Loucy (cell line): ENCODE measurements at regions not wholly inside any gene's neighbourhood (a gene's known extent, or its start where the extent isn't known, plus 50 kb on each side); places are given as distances from the start of the nearest gene placed in this dataset.

Experiments used
- H2AFZ ChIP-seq: fragments of 200-600 bp; sonication (generic); 2 replicates; pipeline ENCODE4 v1.6.0; 2016; ENCODE audit warnings: antibody characterized with exemption, mild to moderate bottlenecking, low read length, moderate library complexity
- H3F3A ChIP-seq: fragments of 200-600 bp; 2 replicates; pipeline ENCODE4 v1.6.0; 2016; ENCODE audit warnings: antibody characterized with exemption, low read depth, mild to moderate bottlenecking
- H3K27me3 ChIP-seq: fragments of 200-600 bp; sonication (generic); 2 replicates; pipeline ENCODE4 v1.6.1; 2014; ENCODE audit warnings: low read length, mild to moderate bottlenecking; ENCODE audit not compliant: insufficient read depth, poor library complexity, severe bottlenecking
- H3K36me3 ChIP-seq: fragments of 200-600 bp; sonication (generic); 2 replicates; pipeline ENCODE4 v1.6.1; 2016; ENCODE audit warnings: low read length; ENCODE audit not compliant: insufficient read depth
- H3K4me1 ChIP-seq: fragments of 200-600 bp; sonication (generic); 2 replicates; pipeline ENCODE4 v1.5.1; 2014; ENCODE audit warnings: low read length, mild to moderate bottlenecking; ENCODE audit not compliant: insufficient read depth, poor library complexity, severe bottlenecking
- H3K4me2 ChIP-seq: fragments of 200-600 bp; sonication (generic); 2 replicates; pipeline ENCODE4 v1.6.0; 2014; ENCODE audit warnings: antibody characterized with exemption, low read length, low read depth, mild to moderate bottlenecking; ENCODE audit not compliant: poor library complexity, severe bottlenecking
- H3K4me3 ChIP-seq: fragments of 200-600 bp; sonication (generic); 2 replicates; pipeline ENCODE4 v1.5.1; 2014; ENCODE audit warnings: low read length, mild to moderate bottlenecking, mixed read lengths; ENCODE audit not compliant: poor library complexity, severe bottlenecking
- H3K79me2 ChIP-seq: fragments of 200-600 bp; sonication (generic); 2 replicates; pipeline ENCODE4 v1.6.1; 2014; ENCODE audit warnings: low read length; ENCODE audit not compliant: insufficient read depth
- H3K9ac ChIP-seq: fragments of 200-600 bp; sonication (generic); 2 replicates; pipeline ENCODE4 v1.6.0; 2014; ENCODE audit warnings: mild to moderate bottlenecking, low read depth, low read length, moderate library complexity; ENCODE audit not compliant: poor library complexity, severe bottlenecking
- H3K9me2 ChIP-seq: fragments of 200-600 bp; sonication (generic); replicated peaks from 2 replicates; pipeline ENCODE4 v1.6.1; 2016; ENCODE audit warnings: low read depth, low read length, mixed read lengths
- H3K9me3 ChIP-seq: fragments of 200-600 bp; sonication (generic); 2 replicates; pipeline ENCODE4 v1.6.1; 2014; ENCODE audit warnings: mild to moderate bottlenecking, antibody characterized with exemption, low read length, low read depth; ENCODE audit not compliant: insufficient read depth
- H4K20me1 ChIP-seq: fragments of 200-600 bp; sonication (generic); 2 replicates; pipeline ENCODE4 v1.6.0; 2014; ENCODE audit warnings: antibody characterized with exemption, low read length, mild to moderate bottlenecking; ENCODE audit not compliant: insufficient read depth, poor library complexity, severe bottlenecking
- EZH2phosphoT487 ChIP-seq: fragments of 200-600 bp; IDR thresholded peaks from 2 replicates; pipeline ENCODE4 v1.6.1; 2018; ENCODE audit warnings: antibody characterized with exemption, mild to moderate bottlenecking, moderate library complexity, borderline replicate concordance
- TF ChIP-seq, protein P1 (sequence below): fragments of 200-600 bp; sonication (generic); conservative IDR thresholded peaks from 2 replicates; pipeline ENCODE4 v1.5.1; 2014; ENCODE audit warnings: mild to moderate bottlenecking, antibody characterized with exemption, low read length

GRCh38 chr16:64254443-64255367, 867.2 kb downstream of the CDH11 start:
- H3K79me2 ChIP-seq = no peaks in the 10 kb centered on the region
- no peaks in the 10 kb centered on the region for H4K20me1 ChIP-seq
- TF ChIP-seq, protein P1, sequence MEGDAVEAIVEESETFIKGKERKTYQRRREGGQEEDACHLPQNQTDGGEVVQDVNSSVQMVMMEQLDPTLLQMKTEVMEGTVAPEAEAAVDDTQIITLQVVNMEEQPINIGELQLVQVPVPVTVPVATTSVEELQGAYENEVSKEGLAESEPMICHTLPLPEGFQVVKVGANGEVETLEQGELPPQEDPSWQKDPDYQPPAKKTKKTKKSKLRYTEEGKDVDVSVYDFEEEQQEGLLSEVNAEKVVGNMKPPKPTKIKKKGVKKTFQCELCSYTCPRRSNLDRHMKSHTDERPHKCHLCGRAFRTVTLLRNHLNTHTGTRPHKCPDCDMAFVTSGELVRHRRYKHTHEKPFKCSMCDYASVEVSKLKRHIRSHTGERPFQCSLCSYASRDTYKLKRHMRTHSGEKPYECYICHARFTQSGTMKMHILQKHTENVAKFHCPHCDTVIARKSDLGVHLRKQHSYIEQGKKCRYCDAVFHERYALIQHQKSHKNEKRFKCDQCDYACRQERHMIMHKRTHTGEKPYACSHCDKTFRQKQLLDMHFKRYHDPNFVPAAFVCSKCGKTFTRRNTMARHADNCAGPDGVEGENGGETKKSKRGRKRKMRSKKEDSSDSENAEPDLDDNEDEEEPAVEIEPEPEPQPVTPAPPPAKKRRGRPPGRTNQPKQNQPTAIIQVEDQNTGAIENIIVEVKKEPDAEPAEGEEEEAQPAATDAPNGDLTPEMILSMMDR = no peak
- no peak for TF ChIP-seq EZH2phosphoT487
- no peaks in the 10 kb centered on the region for H3F3A ChIP-seq
- H3K27me3 ChIP-seq = no peaks in the 10 kb centered on the region
- no peak overlapping the region for H2AFZ ChIP-seq
- H3K9me2 ChIP-seq = no peaks in the 10 kb centered on the region
- no peak overlapping the region for H3K4me2 ChIP-seq
- H3K9ac ChIP-seq = no peak overlapping the region
- H3K9me3 ChIP-seq = no peaks in the 10 kb centered on the region
- H3K36me3 ChIP-seq = no peaks in the 10 kb centered on the region
- no peak overlapping the region for H3K4me3 ChIP-seq
- no peaks in the 10 kb centered on the region for H3K4me1 ChIP-seq

DNA sequence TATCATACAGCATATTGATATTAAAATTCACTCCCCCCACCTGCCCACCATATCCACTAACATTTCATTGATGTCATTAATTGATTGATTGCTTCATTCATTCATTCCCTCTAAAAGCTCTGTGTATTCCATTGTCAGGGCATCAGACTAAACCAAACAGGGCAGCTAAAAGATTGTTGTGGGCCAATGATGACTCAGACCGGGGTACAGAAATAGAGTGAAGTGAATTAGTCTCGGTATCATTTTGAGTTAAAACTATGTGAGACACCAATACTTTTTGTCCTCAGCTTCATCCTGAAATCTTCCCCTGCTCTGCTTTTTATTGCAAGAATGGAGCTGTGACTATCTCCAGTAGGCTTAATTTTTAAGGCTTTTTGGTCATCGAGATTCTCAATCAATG, 868.3 kb downstream of the CDH11 start:
- Histone ChIP-seq H3F3A (no peaks in the 10 kb centered on the region), H4K20me1 (no peaks in the 10 kb centered on the region), H3K36me3 (no peaks in the 10 kb centered on the region), H3K4me2 (no peak overlapping the region), H3K9ac (no peak overlapping the region), H3K27me3 (no peaks in the 10 kb centered on the region), H3K4me3 (no peak overlapping the region), H3K9me2 (no peaks in the 10 kb centered on the region), H2AFZ (no peak overlapping the region), H3K79me2 (no peaks in the 10 kb centered on the region), H3K9me3 (no peaks in the 10 kb centered on the region), H3K4me1 (no peaks in the 10 kb centered on the region)
- TF ChIP-seq EZH2phosphoT487 = no peak
- TF ChIP-seq, protein P1 = no peak

GRCh38 chr16:64253096-64253495, 868.8 kb downstream of the CDH11 start:
- Histone ChIP-seq H3K27me3 (no peaks in the 10 kb centered on the region), H3K4me3 (no peak overlapping the region), H3K4me2 (no peak overlapping the region), H3K9me2 (no peaks in the 10 kb centered on the region), H3K9me3 (no peaks in the 10 kb centered on the region), H2AFZ (no peak overlapping the region), H3K9ac (no peak overlapping the region), H3K79me2 (no peaks in the 10 kb centered on the region), H4K20me1 (no peaks in the 10 kb centered on the region), H3K36me3 (no peaks in the 10 kb centered on the region), H3F3A (no peaks in the 10 kb centered on the region), H3K4me1 (no peaks in the 10 kb centered on the region)
- TF ChIP-seq, protein P1 = no peak
- no peak for TF ChIP-seq EZH2phosphoT487
